ENCODE measurements at regions not wholly inside any gene's neighbourhood (a gene's known extent, or its start where the extent isn't known, plus 50 kb on each side); places are given as distances from the start of the nearest gene placed in this dataset.

DNA sequence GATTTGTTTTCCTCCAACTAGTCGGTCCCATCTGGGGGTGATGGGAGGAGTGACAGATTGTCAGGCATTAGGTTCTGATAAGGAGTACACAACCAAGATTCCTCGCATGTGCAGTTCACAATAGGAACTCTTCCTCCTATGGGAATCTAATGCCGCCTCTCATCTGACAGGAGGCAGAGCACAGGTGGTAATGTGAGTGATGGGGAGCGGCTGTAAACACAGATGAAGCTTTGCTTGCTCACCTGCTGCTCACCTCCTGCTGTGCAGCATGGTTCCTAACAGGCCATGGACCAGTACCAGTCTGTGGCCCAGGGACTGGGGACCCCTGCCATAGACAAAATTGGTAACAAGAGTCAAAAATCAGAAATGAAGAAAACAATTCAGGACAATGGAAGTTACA, 173.3 kb upstream of the HMHB1 start:
- no peak overlapping the region for H3K4me3 ChIP-seq
- intact Hi-C loops (cut with DNase I), result no loop called here
- H3K36me3 ChIP-seq, result no peaks in the 10 kb centered on the region
- TF ChIP-seq, protein P1, sequence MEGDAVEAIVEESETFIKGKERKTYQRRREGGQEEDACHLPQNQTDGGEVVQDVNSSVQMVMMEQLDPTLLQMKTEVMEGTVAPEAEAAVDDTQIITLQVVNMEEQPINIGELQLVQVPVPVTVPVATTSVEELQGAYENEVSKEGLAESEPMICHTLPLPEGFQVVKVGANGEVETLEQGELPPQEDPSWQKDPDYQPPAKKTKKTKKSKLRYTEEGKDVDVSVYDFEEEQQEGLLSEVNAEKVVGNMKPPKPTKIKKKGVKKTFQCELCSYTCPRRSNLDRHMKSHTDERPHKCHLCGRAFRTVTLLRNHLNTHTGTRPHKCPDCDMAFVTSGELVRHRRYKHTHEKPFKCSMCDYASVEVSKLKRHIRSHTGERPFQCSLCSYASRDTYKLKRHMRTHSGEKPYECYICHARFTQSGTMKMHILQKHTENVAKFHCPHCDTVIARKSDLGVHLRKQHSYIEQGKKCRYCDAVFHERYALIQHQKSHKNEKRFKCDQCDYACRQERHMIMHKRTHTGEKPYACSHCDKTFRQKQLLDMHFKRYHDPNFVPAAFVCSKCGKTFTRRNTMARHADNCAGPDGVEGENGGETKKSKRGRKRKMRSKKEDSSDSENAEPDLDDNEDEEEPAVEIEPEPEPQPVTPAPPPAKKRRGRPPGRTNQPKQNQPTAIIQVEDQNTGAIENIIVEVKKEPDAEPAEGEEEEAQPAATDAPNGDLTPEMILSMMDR (IDR thresholded peaks at IDR 0.05), result no peak
- TF ChIP-seq POLR2A (IDR thresholded peaks at IDR 0.05), result no peak
- no peaks in the 10 kb centered on the region for H3K9me3 ChIP-seq
- no peak overlapping the region for H3K27ac ChIP-seq
- no peaks in the 10 kb centered on the region for H3K27me3 ChIP-seq
- WGBS, 4 donors, result 79 to 93% (median 90%) methylated on average over 4 of the region's 4 CpGs
- ATAC-seq, result no peak
- H3K4me1 ChIP-seq, result peaks cover 0 to 36% (median 10%) of the 10 kb centered on the region in 12 donors
- DNase-seq, result no peak

DNA sequence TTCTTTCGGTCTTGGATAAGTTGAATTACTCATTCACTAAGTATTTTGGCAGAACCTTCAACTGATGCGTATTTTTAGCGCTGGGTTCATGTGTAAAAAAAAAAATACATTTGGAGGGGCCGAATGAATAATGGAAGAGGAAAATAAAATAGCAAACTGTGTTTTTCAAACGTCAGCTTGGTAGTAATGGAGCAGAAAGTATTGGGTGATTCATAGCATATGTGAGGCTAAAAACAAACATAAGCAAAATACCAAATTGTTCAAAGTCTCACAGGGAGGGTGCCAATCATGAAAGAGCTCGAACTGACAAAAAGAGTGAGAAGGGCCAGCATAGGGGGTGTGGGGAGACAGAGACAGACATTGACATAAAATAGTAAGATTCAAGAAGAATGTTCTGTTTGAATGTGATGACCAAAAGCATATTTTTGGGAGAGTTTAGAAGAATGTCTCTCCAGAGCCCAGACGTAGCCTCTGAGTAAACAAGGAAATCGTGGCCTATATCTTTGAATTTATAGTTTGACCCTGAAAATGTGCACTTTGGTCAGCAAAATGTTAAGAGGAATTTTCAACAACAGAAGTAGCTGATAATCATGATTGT, 174.9 kb upstream of the HMHB1 start:
- Histone ChIP-seq H3K4me3 (no peak overlapping the region), H3K4me1 (peaks cover 0 to 36% (median 10%) of the 10 kb centered on the region in 12 donors), H3K27me3 (no peaks in the 10 kb centered on the region), H3K9me3 (no peaks in the 10 kb centered on the region), H3K36me3 (no peaks in the 10 kb centered on the region), H3K27ac (peak overlapping the region in 7 of 12 donors; percentile 5 to 51 (median 17))
- ATAC-seq (peak in 2 of 4 donors; percentile 20), DNase-seq (no peak)
- TF ChIP-seq, protein P1 (IDR thresholded peaks at IDR 0.05), result no peak
- TF ChIP-seq POLR2A (IDR thresholded peaks at IDR 0.05), result no peak
- intact Hi-C loops (cut with DNase I), result no loop called here
- 56 to 71% (median 62%) methylated on average over 8 of the region's 8 CpGs for WGBS, 4 donors

DNA sequence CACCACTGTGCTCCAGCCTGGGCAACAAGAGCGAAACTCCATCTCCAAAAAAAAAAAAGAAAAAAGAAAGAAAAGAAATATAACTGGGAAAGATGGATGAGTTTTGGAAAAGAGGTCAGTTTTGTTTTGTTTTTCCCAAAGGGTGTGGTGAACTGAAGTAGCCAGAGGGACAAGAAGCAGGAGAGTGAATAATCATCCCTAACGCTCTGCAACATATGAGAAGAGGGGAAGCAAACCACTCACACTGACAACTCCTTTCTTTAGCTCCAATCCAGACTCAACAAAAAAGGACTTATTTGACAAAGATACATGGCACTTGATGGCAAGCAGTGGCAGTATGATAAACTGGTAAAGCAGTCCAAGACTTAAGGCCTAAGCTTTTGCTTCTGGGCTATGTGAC, 176.1 kb upstream of the HMHB1 start:
- H3K4me3 ChIP-seq, result no peak overlapping the region
- no peak for ATAC-seq
- 75 to 89% (median 85%) methylated on average over 2 of the region's 2 CpGs for WGBS, 4 donors

DNA sequence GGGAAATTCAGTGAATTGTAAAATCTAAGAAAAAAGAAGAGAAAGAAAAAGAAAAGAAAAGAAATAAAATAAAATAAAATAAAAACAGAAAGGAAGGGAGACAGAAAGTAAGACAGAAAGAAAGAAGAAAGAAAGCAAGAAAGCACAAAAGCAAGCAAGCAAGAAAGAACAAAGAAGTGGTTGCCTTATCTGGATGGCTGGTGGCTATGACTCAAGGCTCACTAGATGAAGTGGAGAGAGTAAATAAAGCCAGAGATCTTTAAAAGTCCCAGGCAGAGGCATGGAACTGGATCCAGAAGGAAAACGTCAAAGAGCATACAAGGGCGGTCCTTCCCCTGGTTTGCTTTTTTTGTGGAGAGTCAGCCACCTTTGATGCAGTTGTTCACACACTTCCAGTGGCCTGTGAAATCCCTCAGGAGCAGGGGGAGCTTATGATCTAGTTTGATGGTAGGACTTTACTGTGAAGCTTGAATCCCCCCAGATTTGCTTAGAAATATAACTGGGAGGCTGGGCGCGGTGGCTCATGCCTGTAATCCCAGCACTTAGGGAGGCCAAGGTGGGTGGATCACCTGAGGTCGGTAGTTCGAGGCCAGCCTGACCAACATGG, 176.7 kb upstream of the HMHB1 start:
- Histone ChIP-seq H3K27ac (no peak overlapping the region), H3K9me3 (no peaks in the 10 kb centered on the region), H3K4me1 (peaks cover 0 to 33% (median 10%) of the 10 kb centered on the region in 12 donors), H3K27me3 (no peaks in the 10 kb centered on the region), H3K36me3 (no peaks in the 10 kb centered on the region), H3K4me3 (no peak overlapping the region)
- DNase-seq (no peak), ATAC-seq (peak in 2 of 4 donors; percentile 30 to 45)
- WGBS, 4 donors, result 81 to 90% (median 86%) methylated on average over 6 of the region's 6 CpGs
- TF ChIP-seq, protein P1 (IDR thresholded peaks at IDR 0.05), result no peak
- no peak for TF ChIP-seq POLR2A (IDR thresholded peaks at IDR 0.05)
- intact Hi-C loops (cut with DNase I), result no loop called here

More for the DNA sequence above, 176.1 kb upstream of the HMHB1 start:
- no peak for TF ChIP-seq POLR2A (IDR thresholded peaks at IDR 0.05)
- TF ChIP-seq, protein P1 (IDR thresholded peaks at IDR 0.05), result no peak
- intact Hi-C loops (cut with DNase I), result no loop called here
- no peak overlapping the region for H3K27ac ChIP-seq
- H3K9me3 ChIP-seq, result no peaks in the 10 kb centered on the region
- no peak for DNase-seq
- no peaks in the 10 kb centered on the region for H3K36me3 ChIP-seq
- no peaks in the 10 kb centered on the region for H3K27me3 ChIP-seq
- H3K4me1 ChIP-seq, result peaks cover 0 to 33% (median 10%) of the 10 kb centered on the region in 12 donors

Data from heart left ventricle (tissue), 16 donors.